PC-9 (cell line): ENCODE measurements at regions not wholly inside any gene's neighbourhood (a gene's known extent, or its start where the extent isn't known, plus 50 kb on each side); places are given as distances from the start of the nearest gene placed in this dataset.

Experiments used
- BruUV-seq: library from RNA; stranded (reverse); fragments of 400-500 nt; replicated peaks from 2 replicates; lab custom pipeline; 2021; lab: Mats Ljungman, UMichigan
- CTCF ChIA-PET: fragments of 300-600 bp; sonication (Branson Sonifier 250); formaldehyde crosslinking; loops from one replicate; lab custom pipeline; 2022; ENCODE audit warnings: antibody characterized with exemption; lab: Charles Lee
- POLR2A ChIA-PET: fragments of 300-600 bp; sonication (Branson Sonifier 250); formaldehyde crosslinking; loops from one replicate; lab custom pipeline; 2022; ENCODE audit warnings: antibody characterized with exemption; ENCODE audit not compliant: unreplicated experiment; lab: Charles Lee
- DNase-seq, 2 experiments: peaks; one replicate each; pipeline versions ENCODE4 v3.0.0 to v3.0.0-alpha.2; 2015 to 2022; ENCODE audit warnings: mixed read lengths in 1 of 2
- H2AFZ ChIP-seq: fragments of 200-600 bp; sonication (generic); 2 replicates; pipeline ENCODE4 v1.8.1; 2017; ENCODE audit warnings: antibody characterized with exemption
- H3F3A ChIP-seq: fragments of 200-600 bp; sonication (generic); 2 replicates; pipeline ENCODE4 v1.8.1; 2017; ENCODE audit warnings: antibody characterized with exemption, mild to moderate bottlenecking, low read depth; ENCODE audit not compliant: insufficient read depth
- H3K27ac ChIP-seq: fragments of 200-600 bp; sonication (generic); 2 replicates; pipeline ENCODE4 v1.6.1; 2016; ENCODE audit warnings: mixed run types
- H3K27me3 ChIP-seq: fragments of 200-600 bp; sonication (generic); 2 replicates; pipeline ENCODE4 v1.6.1; 2016; ENCODE audit warnings: low read depth, mixed run types; ENCODE audit not compliant: insufficient read depth
- H3K36me3 ChIP-seq: fragments of 200-600 bp; sonication (generic); 2 replicates; pipeline ENCODE4 v1.6.1; 2016; ENCODE audit warnings: low read depth, mixed run types
- H3K4me1 ChIP-seq: fragments of 200-600 bp; sonication (generic); replicated peaks from 2 replicates; pipeline ENCODE4 v1.6.1; 2016; ENCODE audit warnings: mixed run types; ENCODE audit not compliant: insufficient read depth
- H3K4me2 ChIP-seq: fragments of 200-600 bp; sonication (generic); 2 replicates; pipeline ENCODE4 v1.6.1; 2017; ENCODE audit warnings: mixed run types
- H3K4me3 ChIP-seq: fragments of 200-600 bp; sonication (generic); 2 replicates; pipeline ENCODE4 v1.6.1; 2016; ENCODE audit warnings: mixed run types
- H3K79me2 ChIP-seq: fragments of 200-600 bp; sonication (generic); 2 replicates; pipeline ENCODE4 v1.6.1; 2017; ENCODE audit warnings: low read depth, mixed run types
- H3K9me2 ChIP-seq: fragments of 200-600 bp; sonication (generic); 2 replicates; pipeline ENCODE4 v1.8.1; 2017; ENCODE audit warnings: mild to moderate bottlenecking; ENCODE audit not compliant: insufficient read depth
- H3K9me3 ChIP-seq: fragments of 200-600 bp; sonication (generic); 2 replicates; pipeline ENCODE4 v1.8.1; 2016; ENCODE audit warnings: low read depth; ENCODE audit not compliant: insufficient read depth
- H4K20me1 ChIP-seq: fragments of 200-600 bp; sonication (generic); 2 replicates; pipeline ENCODE4 v1.8.1; 2017; ENCODE audit not compliant: insufficient read depth
- EZH2 ChIP-seq: fragments of 200-600 bp; sonication (generic); IDR thresholded peaks from 2 replicates; pipeline ENCODE4 v1.8.0; 2017; ENCODE audit warnings: antibody characterized with exemption, low read depth
- intact Hi-C: fragments of 100-400 bp; cut with micrococcal nuclease; formaldehyde crosslinking; loops from one replicate; pipeline ENCODE4 v1.10.0; 2022; ENCODE audit not compliant: unreplicated experiment
- TF ChIP-seq, protein P1 (sequence below): fragments of 200-600 bp; sonication (generic); conservative IDR thresholded peaks from 2 replicates; pipeline ENCODE4 v1.6.1; 2017; ENCODE audit warnings: mixed run types, antibody characterized with exemption, mild to moderate bottlenecking, moderate library complexity

DNA sequence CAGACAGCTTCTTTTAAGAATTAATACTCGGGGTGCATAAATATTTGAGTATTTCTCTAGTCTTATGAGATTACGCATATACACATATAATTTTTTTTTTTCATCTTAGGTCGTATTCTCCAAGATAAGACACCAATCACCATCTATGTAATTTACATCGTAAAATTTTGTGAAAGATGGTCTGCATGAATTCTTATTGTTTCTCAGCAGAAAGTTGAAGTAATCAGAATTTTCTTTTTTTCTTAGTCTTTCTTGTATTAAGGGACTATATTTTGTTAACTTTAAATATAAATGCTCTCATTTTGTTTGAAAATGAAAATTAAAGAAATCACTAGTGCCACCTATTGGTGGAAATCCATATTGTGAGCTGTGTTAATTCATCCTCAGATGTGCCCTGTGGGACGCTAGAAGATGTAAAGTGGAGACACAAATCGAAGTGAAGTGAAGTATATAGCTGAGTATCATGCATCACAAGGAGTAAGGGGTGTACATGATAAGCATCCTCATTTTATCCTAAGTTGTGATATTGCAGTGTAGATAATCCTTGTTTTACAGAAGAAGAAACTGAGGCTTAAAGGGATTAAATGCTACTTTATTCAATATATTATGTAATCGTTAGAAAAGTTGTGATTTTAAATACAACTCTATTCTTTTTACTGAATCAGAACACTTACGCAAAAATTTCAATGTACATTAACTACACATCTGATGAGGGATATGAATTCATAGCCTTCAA, 2084.3 kb downstream of the LRRC4C start:
- Histone ChIP-seq H3K27ac (no peak overlapping the region), H3K27me3 (no peaks in the 10 kb centered on the region), H3K9me2 (no peaks in the 10 kb centered on the region), H3K4me2 (no peak overlapping the region), H3K4me3 (no peak overlapping the region), H3K36me3 (no peaks in the 10 kb centered on the region), H4K20me1 (no peaks in the 10 kb centered on the region), H3K4me1 (no peaks in the 10 kb centered on the region), H3F3A (no peaks in the 10 kb centered on the region), H2AFZ (no peak overlapping the region), H3K9me3 (no peaks in the 10 kb centered on the region), H3K79me2 (no peaks in the 10 kb centered on the region)
- POLR2A ChIA-PET, result no interaction called here
- no peak for DNase-seq
- TF ChIP-seq EZH2, result no peak
- TF ChIP-seq, protein P1, sequence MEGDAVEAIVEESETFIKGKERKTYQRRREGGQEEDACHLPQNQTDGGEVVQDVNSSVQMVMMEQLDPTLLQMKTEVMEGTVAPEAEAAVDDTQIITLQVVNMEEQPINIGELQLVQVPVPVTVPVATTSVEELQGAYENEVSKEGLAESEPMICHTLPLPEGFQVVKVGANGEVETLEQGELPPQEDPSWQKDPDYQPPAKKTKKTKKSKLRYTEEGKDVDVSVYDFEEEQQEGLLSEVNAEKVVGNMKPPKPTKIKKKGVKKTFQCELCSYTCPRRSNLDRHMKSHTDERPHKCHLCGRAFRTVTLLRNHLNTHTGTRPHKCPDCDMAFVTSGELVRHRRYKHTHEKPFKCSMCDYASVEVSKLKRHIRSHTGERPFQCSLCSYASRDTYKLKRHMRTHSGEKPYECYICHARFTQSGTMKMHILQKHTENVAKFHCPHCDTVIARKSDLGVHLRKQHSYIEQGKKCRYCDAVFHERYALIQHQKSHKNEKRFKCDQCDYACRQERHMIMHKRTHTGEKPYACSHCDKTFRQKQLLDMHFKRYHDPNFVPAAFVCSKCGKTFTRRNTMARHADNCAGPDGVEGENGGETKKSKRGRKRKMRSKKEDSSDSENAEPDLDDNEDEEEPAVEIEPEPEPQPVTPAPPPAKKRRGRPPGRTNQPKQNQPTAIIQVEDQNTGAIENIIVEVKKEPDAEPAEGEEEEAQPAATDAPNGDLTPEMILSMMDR, result peak; percentile 84
- BruUV-seq, result no TSS peak
- intact Hi-C loops, result loop anchor here (10.0 kb wide), 1 partner anchor 580 kb away; no protein-coding TSS in a partner anchor
- CTCF ChIA-PET, result no interaction called here

DNA sequence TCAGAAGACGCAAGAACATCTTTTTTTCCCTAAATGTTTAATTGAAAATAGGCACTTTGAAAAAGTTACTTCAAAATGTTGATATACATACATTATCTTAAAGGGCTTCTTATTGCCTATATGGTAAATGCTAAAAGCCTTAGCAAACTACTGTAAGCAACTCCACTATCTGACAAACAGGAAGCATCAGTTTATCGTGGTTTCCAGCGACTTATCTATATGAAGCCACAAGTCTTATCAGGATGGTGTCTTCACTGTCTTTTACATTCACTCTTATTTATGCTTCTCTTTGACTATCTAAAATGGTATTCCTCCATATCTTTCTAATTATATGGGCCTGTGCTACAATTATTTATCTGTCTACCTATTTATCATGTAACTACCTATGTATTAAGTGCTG, 2091.9 kb downstream of the LRRC4C start:
- POLR2A ChIA-PET, result no interaction called here

DNA sequence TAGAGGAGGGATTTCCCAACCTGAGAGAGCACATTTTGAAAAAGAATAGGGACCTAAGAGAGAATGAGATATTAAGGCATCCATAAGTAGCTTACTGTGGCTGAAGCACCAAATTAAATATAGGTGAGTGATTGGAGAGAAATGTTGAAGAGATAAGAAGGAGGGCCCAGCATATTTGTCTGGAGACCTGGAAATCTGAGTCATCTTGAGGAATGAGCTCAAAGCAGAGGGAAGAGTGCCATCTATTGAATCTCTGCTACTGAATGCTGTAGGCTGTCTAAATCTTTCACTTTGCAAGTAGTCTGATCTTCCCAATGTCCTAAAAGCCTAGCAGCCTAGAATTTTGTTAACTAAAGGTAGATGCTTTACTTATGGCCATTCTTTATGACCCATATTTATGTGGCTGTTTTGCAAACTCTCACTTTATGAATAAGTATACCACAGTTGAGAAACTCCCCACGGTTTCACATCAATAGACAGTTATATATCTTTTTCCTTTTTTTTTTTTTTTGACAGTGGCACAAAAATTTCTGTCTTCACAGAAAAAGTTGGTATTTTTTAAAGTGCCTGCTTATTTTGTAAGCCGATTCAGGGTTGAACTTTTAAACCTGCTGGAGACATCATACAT, 2093.5 kb downstream of the LRRC4C start:
- Histone ChIP-seq H3K36me3 (no peaks in the 10 kb centered on the region), H3K9me2 (no peaks in the 10 kb centered on the region), H3K4me2 (no peak overlapping the region), H4K20me1 (no peaks in the 10 kb centered on the region), H3F3A (no peaks in the 10 kb centered on the region), H3K79me2 (no peaks in the 10 kb centered on the region), H3K4me1 (no peaks in the 10 kb centered on the region), H3K27ac (no peak overlapping the region), H2AFZ (no peak overlapping the region), H3K27me3 (no peaks in the 10 kb centered on the region), H3K4me3 (no peak overlapping the region), H3K9me3 (no peaks in the 10 kb centered on the region)
- peak; percentile 4 to 37 for DNase-seq
- BruUV-seq, result no TSS peak
- POLR2A ChIA-PET, result no interaction called here
- TF ChIP-seq EZH2, result no peak
- TF ChIP-seq, protein P1, result peak; percentile 41; the same call in 1 of the 2 replicates
- CTCF ChIA-PET, result no interaction called here
- intact Hi-C loops, result no loop called here

More for the DNA sequence above, 2091.9 kb downstream of the LRRC4C start:
- Histone ChIP-seq H4K20me1 (no peaks in the 10 kb centered on the region), H3K4me2 (no peak overlapping the region), H2AFZ (no peak overlapping the region), H3K9me2 (no peaks in the 10 kb centered on the region), H3K4me1 (no peaks in the 10 kb centered on the region), H3K4me3 (no peak overlapping the region), H3K36me3 (no peaks in the 10 kb centered on the region), H3K79me2 (no peaks in the 10 kb centered on the region), H3F3A (no peaks in the 10 kb centered on the region), H3K9me3 (no peaks in the 10 kb centered on the region), H3K27me3 (no peaks in the 10 kb centered on the region), H3K27ac (no peak overlapping the region)
- TF ChIP-seq, protein P1, result no peak
- TF ChIP-seq EZH2, result no peak
- no peak for DNase-seq
- intact Hi-C loops, result no loop called here
- CTCF ChIA-PET, result no interaction called here
- BruUV-seq, result no TSS peak
